Stimulated activated CD4-positive, alpha-beta T cell treated with anti-CD3 and anti-CD28 coated beads, Interleukin-1b, Interleukin-23, amount 100 ng/mL, for 4 hours (primary cell): ENCODE measurements at regions not wholly inside any gene's neighbourhood (a gene's known extent, or its start where the extent isn't known, plus 50 kb on each side); places are given as distances from the start of the nearest gene placed in this dataset.
"Not testable (repeated sequence)": the region's sequence is repeated elsewhere in the genome, so short reads cannot be mapped to it uniquely, and the experiment has no call there.

Experiments used
- DNase-seq, 2 donors: peaks; one replicate each; pipeline ENCODE4 v3.0.0-alpha.2; 2020; ENCODE audit warnings: low read depth in 2 of 2

DNA sequence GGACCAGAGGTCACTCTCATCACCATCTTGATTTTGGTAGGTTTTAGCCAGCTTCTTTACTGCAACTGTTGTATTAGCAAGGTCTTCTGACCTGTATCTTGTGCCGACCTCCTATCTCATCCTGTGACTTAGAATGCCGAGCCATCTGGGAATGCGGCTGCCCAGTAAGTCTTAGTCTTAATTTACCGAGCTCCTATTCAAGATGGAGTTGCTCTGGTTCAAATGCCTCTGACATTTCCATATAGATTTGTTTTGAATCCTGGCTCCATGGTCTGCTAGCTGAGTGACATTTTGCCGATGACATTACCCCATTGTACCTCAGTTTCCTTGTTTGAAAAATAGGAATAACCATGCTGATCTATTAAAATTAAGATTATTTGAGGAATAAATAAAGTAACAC, 193.9 kb upstream of the HMCN1 start:
- DNase-seq: no peak

DNA sequence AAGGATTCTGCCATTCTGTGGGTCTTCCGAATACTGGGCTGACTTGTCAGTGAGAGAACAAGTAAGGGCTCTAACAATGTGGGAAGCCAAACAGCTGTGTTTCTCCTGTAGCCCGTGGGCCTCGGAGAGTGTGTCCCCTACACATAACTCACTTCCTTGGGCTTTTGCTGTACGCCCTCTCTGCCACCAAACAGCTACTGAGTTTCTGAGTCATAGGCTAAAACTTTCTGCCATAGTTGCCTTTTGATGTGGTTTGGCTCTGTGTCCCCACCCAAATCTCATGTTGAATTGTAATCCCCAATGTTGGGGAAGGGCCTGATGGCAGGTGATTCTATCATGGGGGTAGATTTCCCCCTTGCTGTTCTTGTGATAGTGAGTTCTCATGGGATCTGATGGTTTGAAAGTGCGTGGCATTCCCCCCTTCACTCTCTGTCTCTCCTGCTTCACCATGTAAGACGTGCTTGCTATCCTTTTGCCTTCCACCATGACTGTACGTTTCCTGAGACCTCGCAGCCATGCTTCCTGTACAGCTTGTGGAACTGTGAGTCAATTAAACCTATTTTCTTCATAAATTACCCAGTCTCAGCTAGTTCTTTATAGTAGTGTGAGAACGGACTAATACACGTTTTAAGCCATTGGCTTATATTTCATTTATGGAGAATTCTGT, 194.8 kb upstream of the HMCN1 start:
- no peak for DNase-seq

- DNase-seq: not testable (repeated sequence)
These were observed 195.8 kb upstream of the HMCN1 start for GRCh38 chr1:185538309-185538898.

- DNase-seq: no peak
These were observed 196.6 kb upstream of the HMCN1 start for GRCh38 chr1:185537596-185537995.

- no peak for DNase-seq
These were observed 197.8 kb upstream of the HMCN1 start for GRCh38 chr1:185536165-185536920.

- no peak for DNase-seq
These were observed 198.6 kb upstream of the HMCN1 start for GRCh38 chr1:185535621-185536020.

GRCh38 chr1:185534801-185535200, 199.4 kb upstream of the HMCN1 start:
- no peak for DNase-seq

DNA sequence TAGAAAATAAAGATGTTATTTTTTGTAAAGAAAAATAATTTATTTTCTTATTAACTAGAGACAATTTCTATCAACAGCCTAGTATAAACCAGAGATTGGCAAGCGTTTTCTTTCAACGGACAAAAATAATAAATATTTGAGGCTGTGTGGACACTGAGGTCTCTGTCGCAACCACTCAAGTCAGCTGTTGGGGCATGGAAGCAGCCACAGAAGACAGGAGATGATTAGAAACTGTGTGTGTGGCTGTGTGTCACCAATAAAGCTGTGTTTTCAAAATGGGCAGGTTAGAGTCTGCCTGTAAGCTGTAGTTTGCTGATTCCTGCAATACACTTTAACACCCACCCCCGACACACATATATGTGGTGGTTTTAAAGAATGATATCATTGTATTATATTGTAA, 200.6 kb upstream of the HMCN1 start:
- no peak for DNase-seq

GRCh38 chr1:185532856-185533255, 201.3 kb upstream of the HMCN1 start:
- no peak for DNase-seq

DNA sequence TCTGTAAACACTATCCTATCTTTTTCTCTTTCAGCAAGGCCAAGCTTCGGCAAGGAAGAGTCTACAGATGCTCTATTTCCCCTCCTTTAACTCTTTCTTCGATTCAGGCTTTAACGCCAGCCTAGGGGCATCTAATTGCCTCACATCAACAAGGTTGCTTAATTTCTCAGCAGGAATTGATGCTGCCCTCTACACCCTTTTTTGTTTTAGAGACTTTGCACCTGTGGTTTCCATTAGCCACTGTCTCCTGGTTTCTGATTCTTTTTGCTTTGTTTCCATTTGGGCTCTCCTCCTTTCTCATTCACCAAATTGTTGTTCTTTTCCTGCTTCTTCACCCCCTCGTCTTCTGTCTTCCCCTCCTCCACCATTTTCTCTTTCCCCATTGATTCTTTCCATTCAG, 202.4 kb upstream of the HMCN1 start:
- no peak for DNase-seq

DNA sequence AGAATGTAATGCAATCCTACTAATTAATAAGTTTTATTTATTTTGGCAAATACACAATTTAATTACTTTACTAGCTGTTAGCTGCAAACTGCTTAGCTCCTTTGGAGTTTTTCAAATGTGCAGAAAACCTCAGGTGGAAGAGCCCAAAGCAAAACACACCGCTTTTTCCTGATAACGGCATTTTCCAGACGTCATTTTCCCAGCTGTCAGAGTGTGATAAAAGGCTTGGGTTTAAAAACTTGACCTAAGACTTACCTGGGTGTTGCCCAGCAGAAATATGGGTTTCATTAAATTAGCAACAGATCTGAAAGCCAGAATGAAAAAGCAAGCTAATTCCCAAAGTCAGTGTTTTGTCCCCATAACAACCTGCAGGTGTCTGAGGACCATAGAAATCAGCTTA, 204.0 kb upstream of the HMCN1 start:
- DNase-seq: no peak

GRCh38 chr1:185529673-185530072, 204.5 kb upstream of the HMCN1 start:
- no peak for DNase-seq

DNA sequence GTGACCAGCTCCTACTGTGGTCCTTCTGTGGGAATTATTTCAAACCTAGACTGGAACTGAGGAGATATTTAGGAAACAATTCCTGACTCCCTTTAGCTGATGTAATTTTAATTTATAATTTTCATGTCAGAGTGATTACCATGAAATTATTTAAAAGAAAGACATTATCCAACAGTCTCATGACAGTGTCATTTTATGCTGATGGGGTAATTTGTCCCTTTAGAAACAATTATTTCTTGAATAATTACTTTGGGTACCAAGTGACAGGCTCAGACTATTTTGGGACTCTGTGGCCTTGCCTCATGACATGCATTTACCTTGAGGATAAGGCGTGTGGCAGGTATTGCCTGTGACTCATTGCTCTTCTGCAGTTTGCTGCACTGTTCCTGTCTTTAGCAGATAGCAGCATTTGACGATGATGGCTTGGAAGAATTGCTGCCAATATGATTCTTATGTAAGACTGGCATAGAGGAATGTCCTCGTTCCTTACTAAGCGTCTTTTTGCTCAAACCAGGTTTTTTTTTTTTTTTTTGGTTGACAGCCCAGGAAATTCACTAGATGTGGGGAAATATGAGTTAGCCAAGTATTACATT, 206.0 kb upstream of the HMCN1 start:
- no peak for DNase-seq

DNA sequence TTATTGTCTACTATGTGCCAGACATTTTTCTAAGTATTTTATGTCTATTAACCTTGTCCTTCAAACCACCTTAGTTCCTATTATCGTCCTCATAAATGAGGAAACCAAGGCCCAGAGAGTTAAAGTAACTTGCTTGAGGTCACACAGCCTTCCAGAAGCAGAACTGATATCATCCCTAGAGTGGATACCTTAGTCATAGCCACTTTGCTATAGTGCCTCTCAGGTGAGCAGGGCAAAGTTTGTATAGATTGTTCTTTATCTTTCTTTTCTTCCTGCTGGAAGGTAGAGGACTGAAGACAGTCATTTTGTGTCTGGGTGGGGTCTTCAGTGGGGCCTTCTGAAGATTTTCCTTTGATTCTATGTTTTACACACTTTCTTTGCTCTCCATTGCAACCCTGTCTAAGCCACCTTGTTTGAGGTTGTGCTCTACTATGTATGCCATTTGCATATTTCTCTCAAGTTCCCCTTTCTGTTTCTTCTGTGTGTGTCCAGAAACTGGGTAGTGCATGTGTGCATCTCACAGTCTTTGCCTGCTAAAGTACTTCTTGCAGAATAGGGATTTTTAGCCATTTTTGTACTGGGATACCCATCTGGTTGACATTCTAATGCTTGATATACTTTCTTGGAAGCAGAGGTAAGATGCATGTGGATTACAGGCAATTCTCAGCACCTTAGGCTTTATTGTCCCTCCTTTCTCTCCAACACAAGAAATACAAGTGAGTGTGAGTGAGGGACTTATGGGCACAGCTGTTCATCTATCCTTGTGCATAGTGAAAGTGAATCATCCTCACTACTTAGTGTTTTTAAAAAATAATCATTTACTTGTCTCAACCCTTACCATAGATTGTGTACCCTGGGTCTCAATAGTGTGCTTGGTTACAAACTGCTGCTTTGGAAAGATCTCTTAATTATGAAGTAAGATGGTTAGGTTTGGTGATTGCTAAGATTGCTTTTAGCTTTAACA, 207.6 kb upstream of the HMCN1 start:
- no peak for DNase-seq

DNA sequence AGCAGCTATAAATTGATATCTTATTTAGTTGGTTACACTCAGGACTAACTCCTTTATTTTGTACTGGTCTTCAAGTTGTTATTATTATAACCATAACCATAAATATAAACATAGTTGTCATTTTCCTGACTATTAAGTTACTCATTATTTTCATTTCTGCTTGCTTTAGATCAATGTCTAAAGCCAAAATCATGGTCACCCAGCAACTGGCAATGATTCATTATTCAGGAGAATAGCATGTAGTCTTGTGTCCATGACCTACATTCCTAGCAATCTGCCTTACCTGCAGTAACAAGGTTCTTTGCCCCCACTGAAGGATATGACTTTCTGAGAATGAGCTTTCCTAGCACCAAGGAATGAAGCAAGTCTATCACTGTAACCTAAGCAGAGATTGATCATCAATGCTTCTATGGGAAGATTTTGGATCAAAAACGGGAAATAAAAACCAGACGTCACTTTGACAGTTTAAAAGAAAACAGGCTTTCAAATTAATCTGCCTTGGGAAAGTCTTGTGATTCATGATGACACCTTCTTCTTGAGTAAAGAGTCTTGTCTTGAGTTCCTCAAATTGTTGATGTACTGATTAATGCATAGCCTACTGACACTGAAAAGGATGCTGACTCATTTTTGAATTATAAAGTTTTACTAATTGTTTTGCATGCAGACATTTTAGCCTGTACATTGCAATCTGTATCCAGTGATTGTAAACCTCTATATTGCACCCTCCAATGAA, 203.3 kb upstream of the IVNS1ABP start:
- DNase-seq: no peak

DNA sequence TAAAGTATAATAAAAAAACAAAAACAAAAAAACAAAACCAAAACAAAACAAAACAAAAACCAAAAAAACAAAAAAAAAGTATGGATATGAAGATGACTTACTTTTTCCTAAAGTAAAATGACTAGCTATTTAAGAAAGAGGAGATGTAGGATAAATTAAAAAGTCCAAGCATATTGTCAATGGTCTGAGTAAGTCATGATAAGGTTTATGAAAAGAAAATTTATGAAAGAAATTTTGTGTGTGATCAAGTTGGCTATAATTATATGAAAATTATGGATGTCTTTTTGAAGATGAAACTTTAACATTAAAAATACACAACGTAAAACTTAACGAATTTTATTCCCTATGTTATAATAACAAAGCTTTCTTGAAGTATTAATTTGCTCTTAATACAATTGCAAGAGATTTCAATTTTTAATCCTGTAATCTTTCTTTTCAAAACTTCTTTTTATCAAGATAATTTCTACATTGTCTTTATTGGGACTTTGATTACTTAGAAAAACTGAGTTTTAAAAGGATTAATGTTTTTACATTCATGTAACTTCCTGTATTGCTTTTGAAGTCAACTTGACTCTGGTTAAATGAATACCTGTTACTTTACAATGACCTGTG, 200.9 kb upstream of the IVNS1ABP start:
- no peak for DNase-seq

- DNase-seq: not testable (repeated sequence)
These were observed 200.3 kb upstream of the IVNS1ABP start for GRCh38 chr1:185517301-185517700.

DNA sequence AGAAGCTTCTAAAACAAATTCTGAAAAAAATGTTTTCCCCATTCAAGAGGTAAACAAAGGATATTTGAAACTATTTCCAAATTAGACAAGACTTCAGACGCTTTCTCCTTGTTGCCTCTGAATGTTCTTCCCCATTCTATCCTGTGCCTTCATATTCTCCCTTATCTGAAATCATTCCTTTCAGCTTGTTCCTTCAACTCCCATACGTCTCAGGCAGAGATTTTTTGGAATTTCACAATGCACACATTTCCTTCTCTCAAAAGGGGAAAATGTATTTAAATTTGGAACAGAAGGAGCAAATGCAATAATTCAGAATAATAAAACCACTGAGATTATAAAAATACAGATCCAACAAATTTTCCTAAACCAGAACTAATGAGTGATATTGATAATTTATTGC, 198.7 kb upstream of the IVNS1ABP start:
- no peak for DNase-seq

DNA sequence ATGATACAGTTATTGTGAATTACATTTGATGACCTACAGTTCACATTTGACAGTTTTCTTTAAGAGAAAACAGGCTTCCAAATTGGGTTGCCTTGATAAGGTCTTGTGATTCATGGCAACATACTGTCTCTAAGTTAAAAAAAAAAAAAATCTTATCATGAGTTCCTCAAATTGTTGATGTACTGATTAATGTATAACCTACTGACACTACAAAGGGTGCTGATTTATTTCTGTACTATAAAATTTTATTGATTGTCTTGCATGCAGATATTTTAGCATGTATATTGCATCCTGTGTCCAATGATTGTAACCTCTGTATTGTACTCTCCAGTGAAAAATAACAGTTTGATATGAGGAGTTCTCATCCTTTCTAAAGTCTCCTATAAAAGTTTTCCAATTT, 197.3 kb upstream of the IVNS1ABP start:
- DNase-seq: no peak

DNA sequence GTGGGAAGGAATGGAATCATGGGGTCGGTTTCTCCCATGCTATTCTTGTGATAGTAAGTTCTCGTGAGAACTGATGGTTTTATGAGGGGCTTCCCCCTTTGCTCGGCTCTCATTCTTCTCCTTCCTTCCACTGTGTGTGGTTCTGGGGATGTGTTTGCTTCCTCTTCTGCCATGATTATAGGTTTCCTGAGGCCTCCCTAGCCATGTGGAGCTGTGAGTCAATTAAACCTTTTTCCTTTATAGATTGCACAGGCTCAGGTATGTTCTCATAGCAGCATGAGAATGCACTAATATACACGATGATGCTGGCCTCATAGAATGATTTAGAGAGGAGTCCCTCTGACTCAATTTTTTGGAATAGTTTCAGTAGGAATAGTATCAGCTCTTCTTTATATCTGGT, 195.4 kb upstream of the IVNS1ABP start:
- DNase-seq: no peak

GRCh38 chr1:185501099-185501498, 184.1 kb upstream of the IVNS1ABP start:
- no peak for DNase-seq
